ENCODE measurements at regions not wholly inside any gene's neighbourhood (a gene's known extent, or its start where the extent isn't known, plus 50 kb on each side); places are given as distances from the start of the nearest gene placed in this dataset.

DNA sequence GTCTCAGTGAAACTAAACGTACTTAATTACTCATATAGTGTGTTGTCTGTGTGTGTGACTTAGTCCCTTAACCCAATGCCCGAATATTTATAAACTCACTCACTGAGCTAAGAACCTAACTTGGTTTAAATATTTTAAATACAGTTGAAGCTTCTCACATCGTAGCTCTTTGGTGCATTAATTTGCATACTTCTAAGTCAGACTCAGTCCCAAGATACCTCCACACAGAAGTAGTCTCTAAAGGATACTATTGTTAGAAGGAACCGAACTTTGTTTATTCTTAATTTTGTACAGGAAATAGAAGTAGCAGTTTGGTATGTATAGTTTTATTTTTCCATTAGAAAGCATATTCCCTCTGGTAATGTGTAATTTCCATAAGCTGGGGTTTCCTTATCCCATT, 54.0 kb upstream of the NKAP start:
- peaks cover 78% of the 10 kb centered on the region for H3K27me3 ChIP-seq (ENCODE audit: insufficient read depth, low read length)

More for the DNA sequence above, 54.0 kb upstream of the NKAP start:
- Histone ChIP-seq H3K23me2 (ENCODE audit: insufficient read length, low read depth, low read length, poor library complexity, severe bottlenecking) (no peaks in the 10 kb centered on the region), H4K91ac (ENCODE audit: insufficient read length, low read depth, low read length) (no peak overlapping the region), H3K79me2 (ENCODE audit: insufficient read depth, low read length) (no peaks in the 10 kb centered on the region), H4K5ac (ENCODE audit: insufficient read length, low read depth, low read length) (no peak overlapping the region), H3K4me1 (ENCODE audit: insufficient read depth, low read length) (no peaks in the 10 kb centered on the region), H3K9ac (ENCODE audit: extremely low read depth, insufficient read length, low read length) (no peak overlapping the region), H3K9me3 (ENCODE audit: control insufficient read depth, low read depth, low read length) (peaks cover 35% of the 10 kb centered on the region), H2BK5ac (ENCODE audit: insufficient read length, low read length) (no peak overlapping the region), H2BK20ac (ENCODE audit: low read depth, low read length, poor library complexity, severe bottlenecking) (no peak overlapping the region), H3K14ac (ENCODE audit: insufficient read depth, low read length) (no peak overlapping the region), H2BK15ac (ENCODE audit: low read depth, low read length) (no peak overlapping the region), H3K27ac (ENCODE audit: insufficient read length, low read depth, low read length) (no peak overlapping the region), H3K4me2 (ENCODE audit: insufficient read depth, insufficient read length, low read length) (no peak overlapping the region), H4K8ac (replicated peaks; ENCODE audit: insufficient read length, low read depth, low read length) (no peak overlapping the region), H3T11ph (ENCODE audit: low read length) (no peak overlapping the region), H2AK5ac (ENCODE audit: insufficient read length, low read length) (no peak overlapping the region), H2AFZ (ENCODE audit: low read length) (no peak overlapping the region), H3K18ac (ENCODE audit: insufficient read length, low read depth, low read length) (no peak overlapping the region), H2BK120ac (ENCODE audit: low read depth, low read length, poor library complexity, severe bottlenecking) (no peak overlapping the region), H3K4ac (ENCODE audit: low read depth, low read length) (no peak overlapping the region), H3K79me1 (ENCODE audit: insufficient read depth, low read depth, low read length, poor library complexity, severe bottlenecking) (no peaks in the 10 kb centered on the region), H3K23ac (ENCODE audit: insufficient read length, low read depth, low read length) (no peak overlapping the region), H2BK12ac (ENCODE audit: insufficient read length, low read depth, low read length) (no peak overlapping the region), H4K20me1 (ENCODE audit: control insufficient read depth, insufficient read depth, insufficient read length) (no peaks in the 10 kb centered on the region), H3K56ac (ENCODE audit: insufficient read length, low read depth, low read length) (no peak overlapping the region)
- H3K9me3 Mint-ChIP-seq, result peaks cover 81 to 88% of the 10 kb centered on the region in 2 experiments
- no CpG with 5 or more reads among the region's 4 CpGs for WGBS (ENCODE audit: extremely low coverage, insufficient read length, low lambda C conversion rate)
- peaks cover 3 to 16% of the 10 kb centered on the region in 2 experiments; a peak in 3 of 4 replicates for H3K4me1 Mint-ChIP-seq
- H3K36me3 Mint-ChIP-seq (ENCODE audit: insufficient read depth in 1 of 3, low read depth in 3 of 3), result peaks cover 0 to 2% (median 0%) of the 10 kb centered on the region in 3 experiments; a peak in 3 of 7 replicates
- no peak for DNase-seq
- H3K4me3 Mint-ChIP-seq, result no peak overlapping the region
- peaks cover 100% of the 10 kb centered on the region for H3K27me3 Mint-ChIP-seq (ENCODE audit: low read depth)
- H3K27ac Mint-ChIP-seq, result no peak overlapping the region
- TF ChIP-seq CTCF (conservative IDR thresholded peaks at IDR 0.05), result no peak

All from H9 (cell line).